A673 (cell line): ENCODE measurements at regions not wholly inside any gene's neighbourhood (a gene's known extent, or its start where the extent isn't known, plus 50 kb on each side); places are given as distances from the start of the nearest gene placed in this dataset.

Experiments
- BruUV-seq: library from RNA; stranded (reverse); fragments of 400-500 nt; replicated peaks from 2 replicates; lab custom pipeline; 2021; lab: Mats Ljungman, UMichigan
- CTCF ChIA-PET: fragments of 300-600 bp; sonication (Branson Sonifier 250); formaldehyde crosslinking; loops from one replicate; lab custom pipeline; 2022; ENCODE audit warnings: antibody characterized with exemption; lab: Charles Lee
- POLR2A ChIA-PET: fragments of 300-600 bp; sonication (Branson Sonifier 250); formaldehyde crosslinking; loops from one replicate; lab custom pipeline; 2022; ENCODE audit warnings: antibody characterized with exemption; ENCODE audit not compliant: low non-redundant PET; lab: Charles Lee
- DNase-seq: peaks from one replicate; pipeline ENCODE4 v3.0.0-alpha.2; 2015; ENCODE audit warnings: low spot score
- H3K27ac ChIP-seq: fragments of 200-600 bp; sonication (generic); 2 replicates; pipeline ENCODE4 v1.5.1; 2016; ENCODE audit warnings: mixed run types, low read depth, mild to moderate bottlenecking, mixed read lengths, antibody characterized with exemption, low read length; ENCODE audit not compliant: poor library complexity, severe bottlenecking
- H3K27me3 ChIP-seq: fragments of 200-600 bp; sonication (generic); replicated peaks from 2 replicates; pipeline ENCODE4 v1.6.1; 2017; ENCODE audit warnings: mixed run types, low read depth, mild to moderate bottlenecking, mixed read lengths, antibody characterized with exemption, low read length; ENCODE audit not compliant: insufficient read depth, poor library complexity
- H3K36me3 ChIP-seq: fragments of 200-600 bp; sonication (generic); 2 replicates; pipeline ENCODE4 v1.6.1; 2016; ENCODE audit warnings: mixed run types, mild to moderate bottlenecking, mixed read lengths, antibody characterized with exemption, low read length; ENCODE audit not compliant: insufficient read depth, poor library complexity, severe bottlenecking
- H3K4me1 ChIP-seq: fragments of 200-600 bp; sonication (generic); 2 replicates; pipeline ENCODE4 v1.6.1; 2017; ENCODE audit warnings: mixed run types, mild to moderate bottlenecking, mixed read lengths, antibody characterized with exemption, low read length; ENCODE audit not compliant: insufficient read depth, poor library complexity, severe bottlenecking
- H3K4me3 ChIP-seq: fragments of 200-600 bp; sonication (generic); 2 replicates; pipeline ENCODE4 v1.5.1; 2016; ENCODE audit warnings: low read depth, mixed run types, mild to moderate bottlenecking, mixed read lengths, low read length; ENCODE audit not compliant: poor library complexity, severe bottlenecking
- H3K9me3 ChIP-seq: fragments of 200-600 bp; sonication (generic); 2 replicates; pipeline ENCODE4 v1.6.1; 2016; ENCODE audit warnings: mixed run types, low read depth, mild to moderate bottlenecking, mixed read lengths, antibody characterized with exemption, low read length; ENCODE audit not compliant: poor library complexity, severe bottlenecking
- CTCF ChIP-seq: fragments of 300-800, 200-600 bp; sonication (generic); conservative IDR thresholded peaks from 2 replicates; pipeline ENCODE4 v1.5.1; 2017; ENCODE audit warnings: low read depth, mild to moderate bottlenecking, antibody characterized with exemption, low read length, moderate library complexity, mixed read lengths
- EZH2 ChIP-seq: fragments of 200-600 bp; sonication (generic); IDR thresholded peaks from 2 replicates; pipeline ENCODE4 v1.6.1; 2017; ENCODE audit warnings: borderline replicate concordance, low read depth, mild to moderate bottlenecking, mixed read lengths, antibody characterized with exemption, low read length; ENCODE audit not compliant: poor library complexity, severe bottlenecking
- intact Hi-C: fragments of 100-400 bp; cut with micrococcal nuclease; formaldehyde crosslinking; loops from one replicate; pipeline ENCODE4 v1.10.0; 2022; ENCODE audit not compliant: unreplicated experiment

GRCh38 chr9:86822006-86822801 lies 125.1 kb downstream of the GAS1 start:
- DNase-seq, result no peak
- no peaks in the 10 kb centered on the region for H3K4me1 ChIP-seq
- H3K4me3 ChIP-seq, result no peak overlapping the region
- no peaks in the 10 kb centered on the region for H3K36me3 ChIP-seq
- ChIA-PET CTCF (no interaction called here), POLR2A (interaction anchor here (0.9 kb wide), 1 partner anchor 8 kb away, joined by 3 read pairs; no protein-coding TSS in a partner anchor)
- no peak overlapping the region for H3K27ac ChIP-seq
- no peak for TF ChIP-seq EZH2
- TF ChIP-seq CTCF, result no peak
- no peaks in the 10 kb centered on the region for H3K9me3 ChIP-seq
- BruUV-seq, result no TSS peak
- no peaks in the 10 kb centered on the region for H3K27me3 ChIP-seq
- intact Hi-C loops, result no loop called here

GRCh38 chr9:86821006-86821845 lies 126.1 kb downstream of the GAS1 start:
- H3K27me3 ChIP-seq, result no peaks in the 10 kb centered on the region
- ChIA-PET POLR2A (interaction anchor here (0.9 kb wide), 1 partner anchor 9 kb away, joined by 3 read pairs; no protein-coding TSS in a partner anchor), CTCF (no interaction called here)
- TF ChIP-seq EZH2, result no peak
- H3K4me1 ChIP-seq, result no peaks in the 10 kb centered on the region
- no peak for DNase-seq
- no TSS peak for BruUV-seq
- no peak overlapping the region for H3K4me3 ChIP-seq
- intact Hi-C loops, result no loop called here
- H3K27ac ChIP-seq, result no peak overlapping the region
- H3K9me3 ChIP-seq, result no peaks in the 10 kb centered on the region
- H3K36me3 ChIP-seq, result no peaks in the 10 kb centered on the region

GRCh38 chr9:86819552-86819951 lies 127.8 kb downstream of the GAS1 start:
- intact Hi-C loops, result no loop called here
- ChIA-PET CTCF (no interaction called here), POLR2A (no interaction called here)
- H3K27me3 ChIP-seq, result no peaks in the 10 kb centered on the region
- H3K9me3 ChIP-seq, result no peaks in the 10 kb centered on the region
- DNase-seq, result no peak
- no peaks in the 10 kb centered on the region for H3K36me3 ChIP-seq
- H3K4me1 ChIP-seq, result no peaks in the 10 kb centered on the region
- TF ChIP-seq EZH2, result no peak
- no peak for TF ChIP-seq CTCF
- BruUV-seq, result no TSS peak
- H3K4me3 ChIP-seq, result no peak overlapping the region
- H3K27ac ChIP-seq, result no peak overlapping the region
